Urinary bladder (tissue), 3 donors: ENCODE measurements at regions not wholly inside any gene's neighbourhood (a gene's known extent, or its start where the extent isn't known, plus 50 kb on each side); places are given as distances from the start of the nearest gene placed in this dataset.

ENCODE experiments used
- DNase-seq: peaks from one replicate; pipeline ENCODE4 v3.0.0-alpha.2; 2015; ENCODE audit errors: extremely low spot score
- H3K27ac ChIP-seq: one replicate; pipeline ENCODE4 v1.5.1; 2013; ENCODE audit warnings: low read depth, mild to moderate bottlenecking, moderate library complexity
- H3K36me3 ChIP-seq: one replicate; pipeline ENCODE4 v1.6.1; 2013; ENCODE audit warnings: mild to moderate bottlenecking, moderate library complexity; ENCODE audit not compliant: insufficient read depth
- H3K4me1 ChIP-seq: one replicate; pipeline ENCODE4 v1.6.1; 2013; ENCODE audit warnings: mild to moderate bottlenecking, moderate library complexity; ENCODE audit not compliant: insufficient read depth
- H3K4me3 ChIP-seq: one replicate; pipeline ENCODE4 v1.5.1; 2013; ENCODE audit warnings: low read depth, low read length
- WGBS: extraction: QIAGEN DNeasy Blood & Tissue Kit; methylation state at CpG from one replicate; pipeline ENCODE4 v1.1.7; 2013; 5-methylcytosine and 5-hydroxymethylcytosine counted together
- donor health status: healthy with polysubstance abuse.
- donor health status: healthy.

- no peak overlapping the region for H3K4me3 ChIP-seq
- H3K4me1 ChIP-seq, result no peaks in the 10 kb centered on the region
- no peak overlapping the region for H3K27ac ChIP-seq
- 87% methylated on average over 5 of the region's 5 CpGs for WGBS
- no peak for DNase-seq
- no peaks in the 10 kb centered on the region for H3K36me3 ChIP-seq
These were observed 70.1 kb upstream of the ARHGAP21 start for GRCh38 chr10:24793648-24794379.

- no peaks in the 10 kb centered on the region for H3K36me3 ChIP-seq
- H3K4me3 ChIP-seq, result no peak overlapping the region
- DNase-seq, result no peak
- WGBS, result 79% methylated on average over 2 of the region's 2 CpGs
- H3K4me1 ChIP-seq, result no peaks in the 10 kb centered on the region
- no peak overlapping the region for H3K27ac ChIP-seq
These were observed 69.0 kb upstream of the ARHGAP21 start for GRCh38 chr10:24792638-24793037.

- Histone ChIP-seq H3K36me3 (no peaks in the 10 kb centered on the region), H3K4me3 (no peak overlapping the region), H3K27ac (no peak overlapping the region), H3K4me1 (no peaks in the 10 kb centered on the region)
- WGBS, result 79% methylated on average over 7 of the region's 7 CpGs
- no peak for DNase-seq
These were observed 67.5 kb upstream of the ARHGAP21 start for GRCh38 chr10:24791084-24791726.

GRCh38 chr10:24790599-24790998 lies 66.9 kb upstream of the ARHGAP21 start:
- Histone ChIP-seq H3K4me3 (no peak overlapping the region), H3K36me3 (no peaks in the 10 kb centered on the region), H3K4me1 (no peaks in the 10 kb centered on the region), H3K27ac (no peak overlapping the region)
- WGBS, result 88% methylated on average over 11 of the region's 11 CpGs
- DNase-seq, result no peak

- 80% methylated on average over 7 of the region's 7 CpGs for WGBS
- no peak for DNase-seq
- H3K36me3 ChIP-seq, result no peaks in the 10 kb centered on the region
These were observed 66.4 kb upstream of the ARHGAP21 start for GRCh38 chr10:24790073-24790472.

GRCh38 chr10:24784923-24785322 lies 61.2 kb upstream of the ARHGAP21 start:
- Histone ChIP-seq H3K4me1 (no peaks in the 10 kb centered on the region), H3K27ac (no peak overlapping the region), H3K36me3 (no peaks in the 10 kb centered on the region), H3K4me3 (no peak overlapping the region)
- DNase-seq, result no peak
- 84% methylated on average over 6 of the region's 6 CpGs for WGBS

More at GRCh38 chr10:24790073-24790472, 66.4 kb upstream of the ARHGAP21 start:
- no peaks in the 10 kb centered on the region for H3K4me1 ChIP-seq
- H3K27ac ChIP-seq, result no peak overlapping the region
- no peak overlapping the region for H3K4me3 ChIP-seq

GRCh38 chr10:24784061-24784460 lies 60.4 kb upstream of the ARHGAP21 start:
- Histone ChIP-seq H3K27ac (no peak overlapping the region), H3K4me3 (no peak overlapping the region), H3K4me1 (no peaks in the 10 kb centered on the region), H3K36me3 (no peaks in the 10 kb centered on the region)
- no peak for DNase-seq
- WGBS, result 90% methylated on average over 12 of the region's 12 CpGs

GRCh38 chr10:24783504-24783903 lies 59.8 kb upstream of the ARHGAP21 start:
- WGBS, result 88% methylated on average over 4 of the region's 4 CpGs
- no peak for DNase-seq
- Histone ChIP-seq H3K4me1 (no peaks in the 10 kb centered on the region), H3K27ac (no peak overlapping the region), H3K4me3 (no peak overlapping the region), H3K36me3 (no peaks in the 10 kb centered on the region)

- H3K4me1 ChIP-seq, result no peaks in the 10 kb centered on the region
- no peak overlapping the region for H3K27ac ChIP-seq
- no peaks in the 10 kb centered on the region for H3K36me3 ChIP-seq
- no peak for DNase-seq
- H3K4me3 ChIP-seq, result no peak overlapping the region
- WGBS, result 88% methylated on average over 1 of the region's 1 CpG
These were observed 56.0 kb upstream of the ARHGAP21 start for GRCh38 chr10:24779737-24780136.

GRCh38 chr10:24778298-24778697 lies 54.6 kb upstream of the ARHGAP21 start:
- Histone ChIP-seq H3K27ac (no peak overlapping the region), H3K4me1 (no peaks in the 10 kb centered on the region), H3K36me3 (no peaks in the 10 kb centered on the region), H3K4me3 (no peak overlapping the region)
- 96% methylated on average over 7 of the region's 7 CpGs for WGBS
- DNase-seq, result no peak

GRCh38 chr10:24777196-24777595 lies 53.5 kb upstream of the ARHGAP21 start:
- DNase-seq, result peak; percentile 28
- Histone ChIP-seq H3K4me3 (no peak overlapping the region), H3K36me3 (no peaks in the 10 kb centered on the region), H3K4me1 (no peaks in the 10 kb centered on the region), H3K27ac (no peak overlapping the region)
- 70% methylated on average over 3 of the region's 3 CpGs for WGBS

- H3K27ac ChIP-seq, result no peak overlapping the region
- no peaks in the 10 kb centered on the region for H3K4me1 ChIP-seq
- no peak overlapping the region for H3K4me3 ChIP-seq
- 91% methylated on average over 3 of the region's 3 CpGs for WGBS
- no peaks in the 10 kb centered on the region for H3K36me3 ChIP-seq
- no peak for DNase-seq
These were observed 50.4 kb upstream of the ARHGAP21 start for GRCh38 chr10:24773939-24774589.
